Cardiac fibroblast (primary cell): ENCODE measurements at regions not wholly inside any gene's neighbourhood (a gene's known extent, or its start where the extent isn't known, plus 50 kb on each side); places are given as distances from the start of the nearest gene placed in this dataset.

Source experiments
- DNase-seq, 2 donors: peaks; one replicate each; pipeline versions ENCODE4 v3.0.0 to v3.0.0-alpha.2; 2010; ENCODE audit warnings: low read depth in 2 of 2
- H3K4me3 ChIP-seq, 2 donors: replicated peaks in 1 of 2; 1 replicate in 1 of 2; 2 replicates in 1 of 2; pipeline ENCODE4 v1.5.1; 2011; ENCODE audit warnings: low read depth in 2 of 2, low read length in 2 of 2, mild to moderate bottlenecking in 2 of 2, moderate library complexity in 1 of 2
- TF ChIP-seq, protein P1 (sequence below): IDR thresholded peaks from one replicate; pipeline ENCODE4 v1.5.1; 2011; ENCODE audit warnings: low read depth, mild to moderate bottlenecking, low read length, inconsistent platforms

DNA sequence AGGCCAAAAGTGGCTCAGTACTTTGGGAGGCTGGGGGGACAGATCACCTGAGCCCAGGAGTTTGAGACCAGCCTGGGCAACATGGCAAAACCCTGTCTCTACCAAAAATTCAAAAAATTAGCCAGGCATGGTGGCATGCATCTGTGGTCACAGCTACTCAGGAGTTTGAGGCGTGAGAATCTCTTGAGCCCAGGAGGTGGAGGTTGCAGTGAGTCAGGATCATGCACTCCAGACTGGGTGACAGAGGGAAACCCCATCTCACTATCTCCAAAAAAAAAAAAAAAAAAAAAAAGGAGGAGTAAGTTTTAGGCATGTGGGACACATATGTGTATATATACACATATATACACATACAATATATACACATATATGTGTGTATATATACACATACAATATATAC is 165.3 kb upstream of the DPYD start:
- peak; percentile 44 to 94 for DNase-seq
- H3K4me3 ChIP-seq, result no peak overlapping the region
- TF ChIP-seq, protein P1, sequence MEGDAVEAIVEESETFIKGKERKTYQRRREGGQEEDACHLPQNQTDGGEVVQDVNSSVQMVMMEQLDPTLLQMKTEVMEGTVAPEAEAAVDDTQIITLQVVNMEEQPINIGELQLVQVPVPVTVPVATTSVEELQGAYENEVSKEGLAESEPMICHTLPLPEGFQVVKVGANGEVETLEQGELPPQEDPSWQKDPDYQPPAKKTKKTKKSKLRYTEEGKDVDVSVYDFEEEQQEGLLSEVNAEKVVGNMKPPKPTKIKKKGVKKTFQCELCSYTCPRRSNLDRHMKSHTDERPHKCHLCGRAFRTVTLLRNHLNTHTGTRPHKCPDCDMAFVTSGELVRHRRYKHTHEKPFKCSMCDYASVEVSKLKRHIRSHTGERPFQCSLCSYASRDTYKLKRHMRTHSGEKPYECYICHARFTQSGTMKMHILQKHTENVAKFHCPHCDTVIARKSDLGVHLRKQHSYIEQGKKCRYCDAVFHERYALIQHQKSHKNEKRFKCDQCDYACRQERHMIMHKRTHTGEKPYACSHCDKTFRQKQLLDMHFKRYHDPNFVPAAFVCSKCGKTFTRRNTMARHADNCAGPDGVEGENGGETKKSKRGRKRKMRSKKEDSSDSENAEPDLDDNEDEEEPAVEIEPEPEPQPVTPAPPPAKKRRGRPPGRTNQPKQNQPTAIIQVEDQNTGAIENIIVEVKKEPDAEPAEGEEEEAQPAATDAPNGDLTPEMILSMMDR, result no peak

DNA sequence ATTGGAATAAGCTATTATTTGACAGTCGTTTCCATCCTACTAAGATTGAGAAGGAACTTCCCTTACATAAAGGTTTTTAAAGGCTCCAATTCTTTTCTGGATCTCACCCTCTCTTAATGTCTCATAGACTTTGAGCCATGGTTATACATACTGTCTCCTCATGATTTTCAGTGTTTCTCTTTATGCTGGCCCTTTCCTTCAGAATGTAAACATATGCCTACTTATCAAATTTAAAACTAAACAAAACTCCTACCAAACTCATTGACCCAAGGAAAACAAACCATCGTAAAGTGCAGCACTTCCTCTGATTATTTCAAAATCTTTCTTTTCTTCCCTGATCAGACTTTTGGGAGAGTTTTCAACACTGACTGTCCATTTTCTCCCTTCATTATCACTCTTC is 163.4 kb upstream of the DPYD start:
- no peak for DNase-seq
- H3K4me3 ChIP-seq, result no peak overlapping the region
- TF ChIP-seq, protein P1, result no peak

DNA sequence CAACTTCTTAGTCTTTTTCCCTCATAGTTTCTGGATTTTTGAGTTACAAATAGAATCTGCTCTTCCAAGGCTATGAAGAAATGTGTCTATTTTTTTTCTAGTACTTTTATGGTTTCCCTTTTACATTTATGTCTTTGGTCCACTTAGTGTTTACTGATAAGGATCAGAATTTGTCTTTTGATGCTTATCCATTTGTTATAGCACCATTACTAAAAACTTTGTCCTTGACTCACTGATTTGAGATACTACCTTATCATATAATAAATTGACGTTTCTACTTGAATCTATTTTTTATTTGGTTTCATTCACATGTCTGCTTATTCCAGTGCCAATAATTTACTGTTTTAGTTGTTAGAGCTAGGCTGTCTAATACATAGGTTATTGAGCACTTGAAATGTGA is 161.1 kb upstream of the DPYD start:
- H3K4me3 ChIP-seq, result no peak overlapping the region
- DNase-seq, result no peak
- TF ChIP-seq, protein P1, result no peak

DNA sequence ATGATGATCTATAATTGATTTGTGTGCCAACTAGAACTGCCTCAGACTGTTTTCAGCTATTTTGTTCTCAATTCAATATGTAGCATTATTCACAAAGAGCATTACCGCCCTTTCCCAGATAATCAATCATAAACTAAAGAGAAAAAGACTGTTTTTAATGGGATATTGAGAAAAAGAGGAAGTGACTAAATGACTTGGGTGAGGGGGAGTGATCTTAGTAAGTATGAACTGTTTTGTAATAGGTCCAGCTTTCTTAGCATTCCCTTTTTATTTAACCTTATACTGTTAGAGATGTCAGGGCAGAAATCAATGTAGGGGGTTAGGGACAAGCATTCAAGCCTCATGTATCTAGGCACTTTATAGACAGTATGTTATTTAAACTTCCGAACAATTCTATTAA is 157.8 kb upstream of the DPYD start:
- peak in 1 of 2 donors; percentile 43 for DNase-seq
- H3K4me3 ChIP-seq, result no peak overlapping the region
- TF ChIP-seq, protein P1, result no peak

DNA sequence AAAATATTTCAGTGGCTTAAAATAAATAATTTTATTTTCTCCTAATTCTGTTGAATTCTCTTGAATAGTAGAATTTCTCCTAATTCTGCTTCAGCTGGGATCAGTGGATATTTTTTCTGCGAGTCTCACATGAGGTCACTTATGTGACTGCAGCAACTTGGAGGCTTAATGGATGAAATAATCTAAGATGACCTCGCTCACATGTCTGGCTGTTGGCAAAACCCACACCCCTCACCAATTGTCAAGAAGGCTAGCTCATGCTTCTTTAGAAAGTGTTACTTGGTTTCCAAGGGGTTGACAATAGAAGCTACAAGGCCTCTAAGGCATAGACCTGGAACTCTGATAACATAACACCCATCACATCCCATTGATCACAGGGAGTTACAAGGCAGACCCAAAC is 156.9 kb upstream of the DPYD start:
- DNase-seq, result no peak
- TF ChIP-seq, protein P1, result no peak

DNA sequence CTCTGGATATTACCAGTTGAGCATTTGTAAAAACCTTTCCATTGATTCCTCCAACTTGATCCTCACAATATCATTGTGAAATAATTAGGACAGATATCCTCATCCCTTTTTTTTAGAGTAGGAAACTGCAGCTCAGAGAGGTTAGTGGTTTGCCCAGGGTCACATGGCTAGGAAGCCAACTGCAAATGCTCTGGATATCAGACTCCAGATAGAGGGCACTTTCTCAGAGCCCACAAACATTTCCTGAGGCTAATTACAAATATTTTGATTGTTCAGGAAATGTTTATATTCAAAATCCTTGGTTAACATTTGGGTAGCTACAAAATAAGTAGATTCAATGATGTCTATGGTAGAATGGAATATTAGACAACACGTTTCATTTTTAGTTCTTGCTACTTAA is 154.8 kb upstream of the DPYD start:
- H3K4me3 ChIP-seq, result no peak overlapping the region
- DNase-seq, result no peak
- TF ChIP-seq, protein P1, result no peak

More for the DNA sequence above, 156.9 kb upstream of the DPYD start:
- no peak overlapping the region for H3K4me3 ChIP-seq

DNA sequence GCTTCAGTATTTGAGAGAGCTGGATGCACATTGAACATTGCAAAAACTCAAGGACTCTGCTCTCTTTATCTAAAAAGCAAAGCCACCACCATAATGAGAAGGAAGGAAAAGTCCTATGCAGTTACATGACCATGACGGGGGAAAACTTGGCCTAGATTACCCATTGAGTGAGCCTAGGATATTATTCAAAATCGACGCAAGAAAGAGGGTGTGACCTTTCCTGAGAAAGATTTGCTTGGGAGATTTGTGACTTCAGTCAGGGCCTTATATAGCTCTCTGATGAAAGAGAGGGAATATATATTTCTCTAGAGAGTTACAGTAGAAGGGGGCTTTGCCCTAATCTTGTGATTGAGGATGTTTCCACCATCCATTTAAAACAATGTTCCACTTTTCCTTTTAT is 153.0 kb upstream of the DPYD start:
- no peak overlapping the region for H3K4me3 ChIP-seq
- no peak for DNase-seq
- TF ChIP-seq, protein P1, result no peak
